Esophagus squamous epithelium (tissue), 4 donors: ENCODE measurements at regions not wholly inside any gene's neighbourhood (a gene's known extent, or its start where the extent isn't known, plus 50 kb on each side); places are given as distances from the start of the nearest gene placed in this dataset.

Experiments
- POLR2A ChIP-seq, 4 donors: fragments of 450-650 bp; IDR thresholded peaks; one replicate each; pipeline ENCODE4 v1.6.1; 2017; ENCODE audit warnings: antibody characterized with exemption in 4 of 4, mild to moderate bottlenecking in 4 of 4, moderate library complexity in 3 of 4
- TF ChIP-seq, protein P1 (sequence below), 6 experiments: fragments of 450-650 bp in 4 of 6; fragments of 200-600 bp in 2 of 6; sonication (generic) in 2 of 6; IDR thresholded peaks; one replicate each; pipeline ENCODE4 v1.5.1; 2016 to 2019; ENCODE audit warnings: antibody characterized with exemption in 6 of 6, mild to moderate bottlenecking in 4 of 6, moderate library complexity in 4 of 6

DNA sequence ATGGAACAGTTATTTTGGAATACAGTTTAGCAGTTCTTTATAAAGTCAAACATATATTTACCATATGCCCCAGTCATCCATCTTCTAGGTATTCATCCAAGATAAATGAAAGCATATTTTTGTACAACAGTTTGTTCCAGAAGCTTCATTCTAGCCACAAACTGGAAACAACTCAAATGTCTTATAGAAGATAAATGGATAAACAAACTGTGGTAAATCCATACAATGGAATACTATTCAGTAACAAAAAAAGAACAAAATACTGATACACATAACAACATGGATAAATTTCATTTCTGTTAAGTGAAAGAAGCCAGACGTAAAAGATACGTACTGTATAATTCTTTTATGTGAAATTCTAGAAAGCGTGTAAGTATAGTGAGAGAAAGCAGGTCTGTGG, 167.0 kb upstream of the AHI1 start:
- TF ChIP-seq, protein P1, sequence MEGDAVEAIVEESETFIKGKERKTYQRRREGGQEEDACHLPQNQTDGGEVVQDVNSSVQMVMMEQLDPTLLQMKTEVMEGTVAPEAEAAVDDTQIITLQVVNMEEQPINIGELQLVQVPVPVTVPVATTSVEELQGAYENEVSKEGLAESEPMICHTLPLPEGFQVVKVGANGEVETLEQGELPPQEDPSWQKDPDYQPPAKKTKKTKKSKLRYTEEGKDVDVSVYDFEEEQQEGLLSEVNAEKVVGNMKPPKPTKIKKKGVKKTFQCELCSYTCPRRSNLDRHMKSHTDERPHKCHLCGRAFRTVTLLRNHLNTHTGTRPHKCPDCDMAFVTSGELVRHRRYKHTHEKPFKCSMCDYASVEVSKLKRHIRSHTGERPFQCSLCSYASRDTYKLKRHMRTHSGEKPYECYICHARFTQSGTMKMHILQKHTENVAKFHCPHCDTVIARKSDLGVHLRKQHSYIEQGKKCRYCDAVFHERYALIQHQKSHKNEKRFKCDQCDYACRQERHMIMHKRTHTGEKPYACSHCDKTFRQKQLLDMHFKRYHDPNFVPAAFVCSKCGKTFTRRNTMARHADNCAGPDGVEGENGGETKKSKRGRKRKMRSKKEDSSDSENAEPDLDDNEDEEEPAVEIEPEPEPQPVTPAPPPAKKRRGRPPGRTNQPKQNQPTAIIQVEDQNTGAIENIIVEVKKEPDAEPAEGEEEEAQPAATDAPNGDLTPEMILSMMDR (IDR thresholded peaks at IDR 0.05) = no peak
- no peak for TF ChIP-seq POLR2A (IDR thresholded peaks at IDR 0.05)
